Breast epithelium (tissue), 3 donors: ENCODE measurements at regions not wholly inside any gene's neighbourhood (a gene's known extent, or its start where the extent isn't known, plus 50 kb on each side); places are given as distances from the start of the nearest gene placed in this dataset.

Experiments used
- POLR2A ChIP-seq: fragments of 450-650 bp; IDR thresholded peaks from one replicate; pipeline ENCODE4 v1.6.1; 2016; ENCODE audit warnings: antibody characterized with exemption, mild to moderate bottlenecking, moderate library complexity
- POLR2AphosphoS5 ChIP-seq, 3 donors: sonication (generic); formaldehyde crosslinking; IDR thresholded peaks; one replicate each; pipeline ENCODE4 v1.6.1; 2017; ENCODE audit warnings: antibody characterized with exemption in 3 of 3
- TF ChIP-seq, protein P1 (sequence below), 3 donors: fragments of 450-650 bp; IDR thresholded peaks; one replicate each; pipeline ENCODE4 v1.5.1; 2016 to 2017; ENCODE audit warnings: antibody characterized with exemption in 3 of 3, mild to moderate bottlenecking in 3 of 3, moderate library complexity in 3 of 3

DNA sequence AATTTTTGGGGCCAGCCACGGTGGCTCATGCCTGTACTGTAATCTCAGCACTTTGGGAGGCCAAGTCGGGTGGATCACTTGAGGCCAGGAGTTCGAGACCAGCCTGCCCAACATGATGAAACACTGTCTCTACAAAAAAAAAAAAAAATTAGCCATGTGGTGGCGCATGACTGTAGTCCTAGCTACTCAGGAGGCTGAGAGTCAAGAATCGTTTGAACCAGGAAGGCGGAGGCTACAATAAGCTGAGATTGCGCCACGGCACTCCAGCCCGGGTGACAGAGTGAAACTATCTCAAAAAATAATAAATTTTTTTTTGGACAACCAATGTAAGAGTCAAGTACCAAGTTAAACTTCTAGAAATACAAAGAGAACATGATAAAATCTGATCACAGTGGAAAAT, 164.6 kb downstream of the AVL9 start:
- TF ChIP-seq, protein P1, sequence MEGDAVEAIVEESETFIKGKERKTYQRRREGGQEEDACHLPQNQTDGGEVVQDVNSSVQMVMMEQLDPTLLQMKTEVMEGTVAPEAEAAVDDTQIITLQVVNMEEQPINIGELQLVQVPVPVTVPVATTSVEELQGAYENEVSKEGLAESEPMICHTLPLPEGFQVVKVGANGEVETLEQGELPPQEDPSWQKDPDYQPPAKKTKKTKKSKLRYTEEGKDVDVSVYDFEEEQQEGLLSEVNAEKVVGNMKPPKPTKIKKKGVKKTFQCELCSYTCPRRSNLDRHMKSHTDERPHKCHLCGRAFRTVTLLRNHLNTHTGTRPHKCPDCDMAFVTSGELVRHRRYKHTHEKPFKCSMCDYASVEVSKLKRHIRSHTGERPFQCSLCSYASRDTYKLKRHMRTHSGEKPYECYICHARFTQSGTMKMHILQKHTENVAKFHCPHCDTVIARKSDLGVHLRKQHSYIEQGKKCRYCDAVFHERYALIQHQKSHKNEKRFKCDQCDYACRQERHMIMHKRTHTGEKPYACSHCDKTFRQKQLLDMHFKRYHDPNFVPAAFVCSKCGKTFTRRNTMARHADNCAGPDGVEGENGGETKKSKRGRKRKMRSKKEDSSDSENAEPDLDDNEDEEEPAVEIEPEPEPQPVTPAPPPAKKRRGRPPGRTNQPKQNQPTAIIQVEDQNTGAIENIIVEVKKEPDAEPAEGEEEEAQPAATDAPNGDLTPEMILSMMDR (IDR thresholded peaks at IDR 0.05), result no peak
- no peak for TF ChIP-seq POLR2A
- no peak for TF ChIP-seq POLR2AphosphoS5 (IDR thresholded peaks at IDR 0.05)
